Stimulated activated effector memory CD8-positive, alpha-beta T cell treated with anti-CD3 and anti-CD28 coated beads, Interleukin-12 subunit alpha, Interleukin-12 subunit beta, amount 100 ng/mL, for 72 hours (primary cell): ENCODE measurements at regions not wholly inside any gene's neighbourhood (a gene's known extent, or its start where the extent isn't known, plus 50 kb on each side); places are given as distances from the start of the nearest gene placed in this dataset.
A peak's percentile ranks its signal among the peaks of the same experiment; 100 is the strongest.

ENCODE experiments used
- ATAC-seq: fragments of 150-1000 bp; cut with Tn5 transposase; 2 replicates; pipeline ENCODE4 v1.10.0; 2021
- DNase-seq, 2 donors: peaks; one replicate each; pipeline ENCODE4 v3.0.0; 2021 to 2022; ENCODE audit warnings: low spot score in 2 of 2
- H3K27ac Mint-ChIP-seq: one replicate; pipeline ENCODE4 v1.8.0; 2022; ENCODE audit warnings: mild to moderate bottlenecking, mixed read lengths
- H3K36me3 Mint-ChIP-seq: one replicate; pipeline ENCODE4 v1.8.0; 2022; ENCODE audit warnings: mild to moderate bottlenecking, mixed read lengths
- H3K4me1 Mint-ChIP-seq: one replicate; pipeline ENCODE4 v1.8.0; 2022; ENCODE audit warnings: mixed read lengths
- H3K4me3 Mint-ChIP-seq: one replicate; pipeline ENCODE4 v1.8.0; 2022; ENCODE audit warnings: mild to moderate bottlenecking, mixed read lengths
- H3K9me3 Mint-ChIP-seq: one replicate; pipeline ENCODE4 v1.8.0; 2022; ENCODE audit warnings: mixed read lengths

DNA sequence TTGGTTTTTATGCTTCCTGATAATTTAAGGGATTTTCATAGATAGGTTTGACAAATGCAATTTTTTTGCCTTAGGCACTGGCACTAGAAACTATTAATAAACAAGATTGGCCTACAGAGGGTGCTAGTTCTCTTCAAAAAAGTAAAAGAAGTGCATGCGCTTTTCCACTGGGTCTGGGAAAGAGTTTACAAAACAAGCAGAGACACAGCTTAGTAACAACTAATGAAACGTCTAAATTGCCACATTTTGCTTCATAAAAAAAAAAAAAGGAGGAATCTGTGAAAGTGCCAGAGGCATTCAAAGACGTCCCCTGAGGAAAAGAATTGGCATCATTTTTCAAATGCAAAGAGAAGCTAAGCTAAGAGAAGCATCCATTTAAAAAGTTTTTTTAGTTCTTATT is 58.3 kb upstream of the EEA1 start:
- Mint-ChIP-seq H3K4me3 (peak overlapping the region; percentile 44), H3K27ac (peak overlapping the region; percentile 57), H3K4me1 (peaks cover 23% of the 10 kb centered on the region), H3K9me3 (no peaks in the 10 kb centered on the region), H3K36me3 (no peaks in the 10 kb centered on the region)
- no peak for ATAC-seq
- no peak for DNase-seq

GRCh38 chr12:92987846-92988621 is 58.9 kb upstream of the EEA1 start:
- Mint-ChIP-seq H3K4me3 (peak overlapping the region; percentile 44), H3K36me3 (no peaks in the 10 kb centered on the region)
- DNase-seq, result peak; percentile 6 to 69

DNA sequence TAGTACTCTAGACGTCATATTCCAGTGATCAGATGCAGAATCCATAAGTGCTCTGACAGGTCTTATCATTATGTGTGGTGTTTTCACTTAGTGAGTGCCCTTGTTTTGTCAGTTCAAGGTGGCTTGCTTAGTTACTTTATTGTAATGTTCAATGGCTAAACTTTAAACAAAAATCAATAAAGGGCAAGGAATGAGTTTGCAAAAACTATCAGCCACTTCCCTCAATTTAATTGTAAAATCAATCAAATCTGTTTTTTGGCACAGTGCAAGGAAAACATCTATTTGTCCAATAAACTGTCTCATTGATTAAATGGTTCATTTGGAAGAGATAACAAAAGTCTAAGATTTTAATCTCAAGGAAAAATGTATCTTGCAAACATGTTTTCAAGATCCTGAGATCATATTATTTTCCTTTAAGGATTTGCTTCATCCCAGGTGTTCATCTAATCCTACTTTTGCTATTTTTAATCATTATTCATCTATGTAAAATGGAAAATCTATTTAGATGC is 59.6 kb upstream of the EEA1 start:
- ATAC-seq (no peak), DNase-seq (no peak)
- H3K27ac Mint-ChIP-seq, result no peak overlapping the region
- H3K4me3 Mint-ChIP-seq, result no peak overlapping the region
- no peaks in the 10 kb centered on the region for H3K36me3 Mint-ChIP-seq
- peaks cover 23% of the 10 kb centered on the region for H3K4me1 Mint-ChIP-seq
- H3K9me3 Mint-ChIP-seq, result no peaks in the 10 kb centered on the region

More at GRCh38 chr12:92987846-92988621, 58.9 kb upstream of the EEA1 start:
- Mint-ChIP-seq H3K9me3 (no peaks in the 10 kb centered on the region), H3K27ac (peak overlapping the region; percentile 57), H3K4me1 (peaks cover 23% of the 10 kb centered on the region)
- ATAC-seq, result peak; percentile 65

- DNase-seq (peak in 1 of 2 donors; percentile 70), ATAC-seq (peak; percentile 93)
- no peak overlapping the region for H3K4me3 Mint-ChIP-seq
- H3K27ac Mint-ChIP-seq, result peak overlapping the region; percentile 95
- no peaks in the 10 kb centered on the region for H3K36me3 Mint-ChIP-seq
- no peaks in the 10 kb centered on the region for H3K9me3 Mint-ChIP-seq
- peaks cover 23% of the 10 kb centered on the region for H3K4me1 Mint-ChIP-seq
These were observed 60.8 kb upstream of the EEA1 start for GRCh38 chr12:92989715-92990484.

DNA sequence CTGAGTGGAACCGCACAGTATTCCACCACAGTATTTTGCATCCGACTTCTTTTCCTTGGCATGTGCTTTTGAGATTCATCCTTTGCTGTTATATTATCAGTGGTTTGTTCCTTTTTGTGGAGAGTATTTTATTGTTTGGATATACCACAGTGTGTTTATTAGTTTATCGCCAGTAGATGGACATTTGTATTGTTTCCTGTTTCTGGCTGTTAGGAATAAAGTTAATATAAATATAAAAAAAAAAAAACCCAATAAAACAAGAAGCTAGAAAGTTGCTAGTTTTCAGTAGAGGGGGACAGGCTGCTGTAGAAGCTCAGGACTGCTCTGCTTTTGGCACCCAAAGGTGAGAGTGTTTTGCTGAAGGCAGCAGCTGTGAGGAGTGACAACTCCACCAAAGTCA is 62.0 kb upstream of the EEA1 start:
- Mint-ChIP-seq H3K9me3 (no peaks in the 10 kb centered on the region), H3K4me1 (peaks cover 23% of the 10 kb centered on the region), H3K27ac (no peak overlapping the region), H3K4me3 (no peak overlapping the region), H3K36me3 (no peaks in the 10 kb centered on the region)
- DNase-seq (no peak), ATAC-seq (no peak)

- Mint-ChIP-seq H3K9me3 (no peaks in the 10 kb centered on the region), H3K4me3 (no peak overlapping the region), H3K27ac (no peak overlapping the region), H3K4me1 (peaks cover 23% of the 10 kb centered on the region), H3K36me3 (no peaks in the 10 kb centered on the region)
- no peak for ATAC-seq
- no peak for DNase-seq
These were observed 62.9 kb upstream of the EEA1 start for GRCh38 chr12:92992041-92992440.

- Mint-ChIP-seq H3K36me3 (no peaks in the 10 kb centered on the region), H3K4me1 (peaks cover 11% of the 10 kb centered on the region), H3K27ac (no peak overlapping the region), H3K4me3 (no peak overlapping the region), H3K9me3 (no peaks in the 10 kb centered on the region)
- DNase-seq, result no peak
- ATAC-seq, result no peak
These were observed 64.2 kb upstream of the EEA1 start for GRCh38 chr12:92993259-92993658.

GRCh38 chr12:92995258-92995903 is 66.3 kb upstream of the EEA1 start:
- no peaks in the 10 kb centered on the region for H3K9me3 Mint-ChIP-seq

DNA sequence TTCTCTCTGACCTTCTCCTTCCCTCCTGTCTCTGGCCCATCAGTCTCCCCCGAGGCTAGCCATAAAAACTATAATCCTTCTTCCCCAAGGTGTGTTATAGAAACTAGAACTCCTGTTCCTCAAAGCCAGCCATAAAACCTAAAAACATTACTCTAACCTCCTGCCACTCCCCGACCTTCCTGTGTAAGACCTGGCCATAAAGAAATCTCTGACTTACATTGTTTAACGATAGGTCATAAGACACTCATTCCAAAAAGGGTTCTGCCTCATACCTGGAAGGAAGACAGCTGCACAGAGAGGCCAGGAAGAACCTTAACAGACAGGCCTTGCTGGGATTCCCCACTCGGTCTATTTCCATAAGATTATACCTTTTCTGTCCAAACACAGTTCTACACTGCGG is 70.9 kb upstream of the EEA1 start:
- Mint-ChIP-seq H3K4me1 (no peaks in the 10 kb centered on the region), H3K27ac (no peak overlapping the region), H3K4me3 (no peak overlapping the region), H3K9me3 (no peaks in the 10 kb centered on the region), H3K36me3 (no peaks in the 10 kb centered on the region)
- DNase-seq, result no peak
- ATAC-seq, result no peak

More at GRCh38 chr12:92995258-92995903, 66.3 kb upstream of the EEA1 start:
- DNase-seq (no peak), ATAC-seq (peak; percentile 37)
- Mint-ChIP-seq H3K27ac (no peak overlapping the region), H3K4me3 (no peak overlapping the region), H3K4me1 (peaks cover 1% of the 10 kb centered on the region), H3K36me3 (no peaks in the 10 kb centered on the region)

- Mint-ChIP-seq H3K27ac (no peak overlapping the region), H3K9me3 (no peaks in the 10 kb centered on the region), H3K4me3 (no peak overlapping the region), H3K4me1 (no peaks in the 10 kb centered on the region), H3K36me3 (no peaks in the 10 kb centered on the region)
- DNase-seq (no peak), ATAC-seq (no peak)
These were observed 72.3 kb upstream of the EEA1 start for GRCh38 chr12:93001407-93001806.

DNA sequence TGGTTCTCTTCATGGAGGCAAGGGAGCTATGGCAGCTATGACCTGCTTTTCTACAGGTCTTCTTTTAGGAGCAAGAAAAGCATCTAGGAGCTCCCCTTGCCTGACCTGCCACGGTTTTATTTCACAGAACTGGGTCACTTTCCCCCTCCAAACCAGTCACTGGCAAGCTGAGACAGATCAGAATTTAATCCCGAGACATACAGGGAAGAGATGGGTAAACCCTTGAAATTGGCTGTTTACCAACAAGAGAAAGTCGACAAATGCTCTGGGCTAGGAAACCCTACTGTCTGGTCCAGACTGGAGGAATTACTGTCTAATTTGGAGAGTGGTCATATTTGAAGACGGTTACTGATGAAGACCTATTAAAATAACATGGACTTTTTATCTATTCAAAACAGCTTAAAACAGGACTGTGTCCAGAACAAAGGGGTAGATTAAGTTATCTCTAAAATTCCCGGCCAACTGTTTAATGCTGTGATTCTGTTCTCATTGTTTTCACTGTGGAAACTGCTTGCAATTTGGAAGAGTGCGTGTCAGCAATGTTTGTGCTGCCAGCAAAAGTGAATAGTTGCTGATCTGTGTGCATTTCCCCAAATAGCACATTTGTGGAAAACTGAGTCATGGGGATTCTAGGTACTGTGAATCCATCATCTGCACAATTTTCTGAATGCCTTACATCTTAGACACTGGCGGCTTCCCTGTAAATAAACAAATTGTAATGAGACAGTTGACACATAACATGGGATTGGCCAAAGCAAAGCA is 73.4 kb upstream of the EEA1 start:
- H3K4me3 Mint-ChIP-seq, result no peak overlapping the region
- no peaks in the 10 kb centered on the region for H3K4me1 Mint-ChIP-seq
- DNase-seq (no peak), ATAC-seq (peak; percentile 46)
- H3K36me3 Mint-ChIP-seq, result no peaks in the 10 kb centered on the region
- H3K27ac Mint-ChIP-seq, result no peak overlapping the region
- H3K9me3 Mint-ChIP-seq, result no peaks in the 10 kb centered on the region

DNA sequence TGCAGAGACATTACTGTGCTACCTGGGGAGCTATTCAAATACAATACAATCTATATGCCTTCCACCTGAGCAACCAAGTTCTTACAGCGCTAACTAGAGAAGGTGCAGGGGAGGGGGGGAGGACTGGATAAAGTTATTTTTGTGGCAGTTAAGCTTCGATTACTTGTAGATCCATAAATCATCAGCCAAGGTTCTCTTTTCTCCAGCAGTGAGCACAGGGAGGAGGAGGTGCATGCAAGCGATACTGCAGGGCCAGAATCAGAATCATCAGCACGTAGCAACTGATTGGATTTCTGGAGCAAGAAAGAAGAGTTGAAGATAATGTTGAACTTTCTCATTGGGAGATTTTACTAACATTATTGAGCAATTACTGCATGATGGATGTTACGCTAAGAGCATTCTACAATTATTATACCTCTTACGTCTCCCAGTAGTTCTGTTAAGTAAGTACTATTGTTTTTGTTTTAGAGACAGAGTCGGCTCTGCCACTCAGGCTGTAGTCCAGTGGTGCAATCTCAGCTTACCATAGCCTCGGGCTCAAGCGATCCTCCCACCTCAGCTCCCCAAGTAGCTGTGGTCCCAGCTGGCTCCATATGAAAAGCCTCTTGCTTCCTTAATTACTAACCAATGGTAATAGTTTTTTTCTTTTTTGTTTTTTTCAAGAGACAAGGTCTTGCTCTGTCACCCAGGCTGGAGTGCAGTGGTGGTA is 74.6 kb upstream of the EEA1 start:
- no peaks in the 10 kb centered on the region for H3K9me3 Mint-ChIP-seq
- peaks cover 5% of the 10 kb centered on the region for H3K4me1 Mint-ChIP-seq
- ATAC-seq (no peak), DNase-seq (no peak)
- no peaks in the 10 kb centered on the region for H3K36me3 Mint-ChIP-seq
- no peak overlapping the region for H3K27ac Mint-ChIP-seq
- H3K4me3 Mint-ChIP-seq, result no peak overlapping the region

GRCh38 chr12:93005928-93006392 is 76.9 kb upstream of the EEA1 start:
- H3K36me3 Mint-ChIP-seq, result no peaks in the 10 kb centered on the region
- DNase-seq (no peak), ATAC-seq (no peak)
- peaks cover 5% of the 10 kb centered on the region for H3K4me1 Mint-ChIP-seq
- H3K4me3 Mint-ChIP-seq, result no peak overlapping the region
- H3K9me3 Mint-ChIP-seq, result no peaks in the 10 kb centered on the region
- no peak overlapping the region for H3K27ac Mint-ChIP-seq

- DNase-seq (no peak), ATAC-seq (no peak)
- Mint-ChIP-seq H3K4me1 (peaks cover 5% of the 10 kb centered on the region), H3K4me3 (no peak overlapping the region), H3K27ac (peak overlapping the region; percentile 13), H3K9me3 (no peaks in the 10 kb centered on the region), H3K36me3 (no peaks in the 10 kb centered on the region)
These were observed 77.5 kb upstream of the EEA1 start for GRCh38 chr12:93006471-93007208.
